Sigmoid colon (tissue), 4 donors: ENCODE measurements at regions not wholly inside any gene's neighbourhood (a gene's known extent, or its start where the extent isn't known, plus 50 kb on each side); places are given as distances from the start of the nearest gene placed in this dataset.

Experiments
- EP300 ChIP-seq, 4 donors: sonication (generic); formaldehyde crosslinking; IDR thresholded peaks; one replicate each; pipeline ENCODE4 v1.6.1; 2017; ENCODE audit warnings: antibody characterized with exemption in 4 of 4
- POLR2A ChIP-seq, 2 donors: fragments of 450-650 bp; IDR thresholded peaks; one replicate each; pipeline ENCODE4 v1.6.1; 2016; ENCODE audit warnings: antibody characterized with exemption in 2 of 2, mild to moderate bottlenecking in 2 of 2, moderate library complexity in 2 of 2
- POLR2AphosphoS5 ChIP-seq, 4 donors: sonication (generic); formaldehyde crosslinking; IDR thresholded peaks; one replicate each; pipeline ENCODE4 v1.6.1; 2017; ENCODE audit warnings: antibody characterized with exemption in 4 of 4
- TF ChIP-seq, protein P1 (sequence below), 4 experiments: fragments of 450-650 bp in 3 of 4; fragments of 200-600 bp in 1 of 4; IDR thresholded peaks; one replicate each; pipeline ENCODE4 v1.5.1; 2016 to 2019; ENCODE audit warnings: antibody characterized with exemption in 4 of 4, mild to moderate bottlenecking in 3 of 4, moderate library complexity in 2 of 4

DNA sequence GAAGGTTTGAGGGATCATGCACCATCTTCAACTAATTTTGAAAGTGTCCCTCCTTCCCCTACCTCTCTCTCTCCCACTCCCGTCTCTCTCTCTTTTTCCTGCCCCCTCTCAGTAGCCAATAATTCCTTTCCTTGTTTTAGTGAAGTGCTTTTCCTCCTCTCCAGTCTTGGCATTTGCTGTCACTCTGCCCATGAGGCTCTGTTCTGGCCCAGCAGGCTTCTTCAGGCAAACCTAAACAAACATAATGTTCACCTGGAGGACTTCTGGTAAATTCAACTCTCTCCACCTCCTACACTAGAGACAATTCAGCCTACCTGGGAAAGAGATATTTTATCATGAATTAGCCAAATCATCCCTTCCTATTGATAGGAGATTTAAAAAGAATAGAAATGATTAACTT, 86.6 kb upstream of the ADRA1D start:
- TF ChIP-seq, protein P1, sequence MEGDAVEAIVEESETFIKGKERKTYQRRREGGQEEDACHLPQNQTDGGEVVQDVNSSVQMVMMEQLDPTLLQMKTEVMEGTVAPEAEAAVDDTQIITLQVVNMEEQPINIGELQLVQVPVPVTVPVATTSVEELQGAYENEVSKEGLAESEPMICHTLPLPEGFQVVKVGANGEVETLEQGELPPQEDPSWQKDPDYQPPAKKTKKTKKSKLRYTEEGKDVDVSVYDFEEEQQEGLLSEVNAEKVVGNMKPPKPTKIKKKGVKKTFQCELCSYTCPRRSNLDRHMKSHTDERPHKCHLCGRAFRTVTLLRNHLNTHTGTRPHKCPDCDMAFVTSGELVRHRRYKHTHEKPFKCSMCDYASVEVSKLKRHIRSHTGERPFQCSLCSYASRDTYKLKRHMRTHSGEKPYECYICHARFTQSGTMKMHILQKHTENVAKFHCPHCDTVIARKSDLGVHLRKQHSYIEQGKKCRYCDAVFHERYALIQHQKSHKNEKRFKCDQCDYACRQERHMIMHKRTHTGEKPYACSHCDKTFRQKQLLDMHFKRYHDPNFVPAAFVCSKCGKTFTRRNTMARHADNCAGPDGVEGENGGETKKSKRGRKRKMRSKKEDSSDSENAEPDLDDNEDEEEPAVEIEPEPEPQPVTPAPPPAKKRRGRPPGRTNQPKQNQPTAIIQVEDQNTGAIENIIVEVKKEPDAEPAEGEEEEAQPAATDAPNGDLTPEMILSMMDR (IDR thresholded peaks at IDR 0.05): no peak
- TF ChIP-seq POLR2A (IDR thresholded peaks at IDR 0.05) (no peak), EP300 (IDR thresholded peaks at IDR 0.05) (no peak), POLR2AphosphoS5 (IDR thresholded peaks at IDR 0.05) (no peak)
